AG04450 (cell line): ENCODE measurements at regions not wholly inside any gene's neighbourhood (a gene's known extent, or its start where the extent isn't known, plus 50 kb on each side); places are given as distances from the start of the nearest gene placed in this dataset.

Experiments used
- CTCF ChIA-PET: fragments of 300-600, 350-600 bp; formaldehyde crosslinking; extraction: SDS; loops from one replicate; lab custom pipeline; 2022; ENCODE audit warnings: antibody characterized with exemption, inconsistent platforms; lab: Charles Lee
- POLR2A ChIA-PET: fragments of 350-600 bp; formaldehyde crosslinking; extraction: SDS; loops from one replicate; lab custom pipeline; 2021; ENCODE audit warnings: antibody characterized with exemption, inconsistent platforms; lab: Yijun Ruan, JAX
- DNase-seq: peaks from one replicate; pipeline ENCODE4 v3.0.0-alpha.2; 2011; ENCODE audit warnings: low read depth, low spot score
- H3K27ac ChIP-seq: one replicate; pipeline ENCODE4 v1.5.1; 2012; ENCODE audit warnings: low read depth, low read length, control low read depth
- H3K27me3 ChIP-seq: one replicate; pipeline ENCODE4 v1.6.0; 2012; ENCODE audit warnings: low read length; ENCODE audit not compliant: control insufficient read depth, insufficient read depth
- H3K4me3 ChIP-seq: 2 replicates; pipeline ENCODE4 v1.5.1; 2011; ENCODE audit warnings: mild to moderate bottlenecking, low read depth, low read length, control low read depth
- H3K9me3 ChIP-seq: 2 replicates; pipeline ENCODE4 v1.5.1; 2012; ENCODE audit warnings: low read length; ENCODE audit not compliant: control insufficient read depth, insufficient read depth
- CTCF ChIP-seq: IDR thresholded peaks from 2 replicates; pipeline ENCODE4 v1.5.1; 2011; ENCODE audit warnings: low read depth, low read length, control low read depth, inconsistent platforms

GRCh38 chr1:208298593-208299269, 54.5 kb upstream of the PLXNA2 start:
- no peak for TF ChIP-seq CTCF
- H3K9me3 ChIP-seq, result no peaks in the 10 kb centered on the region
- ChIA-PET POLR2A (no interaction called here), CTCF (no interaction called here)
- no peak overlapping the region for H3K27ac ChIP-seq
- H3K4me3 ChIP-seq, result no peak overlapping the region
- no peaks in the 10 kb centered on the region for H3K27me3 ChIP-seq
- no peak for DNase-seq

- ChIA-PET CTCF (no interaction called here), POLR2A (no interaction called here)
- Histone ChIP-seq H3K27ac (no peak overlapping the region), H3K4me3 (no peak overlapping the region), H3K27me3 (no peaks in the 10 kb centered on the region), H3K9me3 (no peaks in the 10 kb centered on the region)
- TF ChIP-seq CTCF, result no peak
- no peak for DNase-seq
Measured at GRCh38 chr1:208300084-208300770, 56.0 kb upstream of the PLXNA2 start.

GRCh38 chr1:208302699-208303238, 58.6 kb upstream of the PLXNA2 start:
- no peaks in the 10 kb centered on the region for H3K27me3 ChIP-seq
- ChIA-PET POLR2A (no interaction called here), CTCF (no interaction called here)
- no peak overlapping the region for H3K27ac ChIP-seq
- no peak overlapping the region for H3K4me3 ChIP-seq
- no peaks in the 10 kb centered on the region for H3K9me3 ChIP-seq
- DNase-seq, result no peak
- TF ChIP-seq CTCF, result no peak

GRCh38 chr1:208303743-208304712, 59.8 kb upstream of the PLXNA2 start:
- ChIA-PET POLR2A (no interaction called here), CTCF (no interaction called here)
- no peaks in the 10 kb centered on the region for H3K9me3 ChIP-seq
- no peak overlapping the region for H3K4me3 ChIP-seq
- no peak for TF ChIP-seq CTCF
- H3K27me3 ChIP-seq, result no peaks in the 10 kb centered on the region
- no peak overlapping the region for H3K27ac ChIP-seq
- peak; percentile 15 for DNase-seq
